GM10248 (cell line): ENCODE measurements at regions not wholly inside any gene's neighbourhood (a gene's known extent, or its start where the extent isn't known, plus 50 kb on each side); places are given as distances from the start of the nearest gene placed in this dataset.

Experiments
- CTCF ChIA-PET: fragments of 300-600 bp; sonication (Branson Sonifier 250); formaldehyde crosslinking; extraction: SDS; loops from one replicate; lab custom pipeline; 2021; ENCODE audit warnings: antibody characterized with exemption; lab: Yijun Ruan, JAX
- POLR2A ChIA-PET: fragments of 350-650 bp; sonication (Branson Sonifier 250); formaldehyde crosslinking; extraction: SDS; loops from one replicate; lab custom pipeline; 2020; ENCODE audit warnings: antibody characterized with exemption; lab: Yijun Ruan, JAX
- DNase-seq: peaks from one replicate; pipeline ENCODE4 v3.0.0; 2012; ENCODE audit errors: extremely low spot score
- CTCF ChIP-seq: IDR thresholded peaks from 2 replicates; pipeline ENCODE4 v1.5.1; 2012; ENCODE audit warnings: mild to moderate bottlenecking, low read depth; ENCODE audit errors: extremely low read depth, missing control alignments, control extremely low read depth

DNA sequence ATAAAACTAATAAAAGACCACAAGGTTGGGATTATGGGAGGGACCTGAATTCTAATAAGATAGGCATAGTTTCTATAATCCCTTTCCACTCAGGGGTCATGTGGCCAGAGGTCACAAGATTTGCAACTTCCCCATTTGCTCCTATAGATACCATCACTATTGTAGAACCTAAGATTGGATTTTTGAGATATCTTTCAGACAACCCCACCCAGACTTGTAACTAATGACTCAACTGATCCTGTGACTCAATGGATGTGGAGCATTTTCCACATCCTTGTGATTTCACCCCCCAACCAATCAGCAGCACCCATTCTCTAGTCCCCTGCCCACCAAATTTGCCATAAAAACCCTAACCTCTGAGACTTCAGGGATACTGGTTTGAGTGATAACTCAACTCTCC is 51.9 kb upstream of the PIK3AP1 start:
- no peak for DNase-seq
- no peak for TF ChIP-seq CTCF
- ChIA-PET CTCF (interaction anchor here (1.6 kb wide), 2 partner anchors 8 to 9 kb away, joined by 5 read pairs; no protein-coding TSS in a partner anchor), POLR2A (no interaction called here)

GRCh38 chr10:96770987-96771386 is 50.7 kb upstream of the PIK3AP1 start:
- no peak for DNase-seq
- TF ChIP-seq CTCF: no peak
- ChIA-PET POLR2A (no interaction called here), CTCF (interaction anchor here (0.8 to 1.6 kb wide), 7 partner anchors 10 to 426 kb away, joined by 3 to 6 read pairs (median 3); no protein-coding TSS in a partner anchor)
